ENCODE measurements at regions not wholly inside any gene's neighbourhood (a gene's known extent, or its start where the extent isn't known, plus 50 kb on each side); places are given as distances from the start of the nearest gene placed in this dataset.
"Not testable (repeated sequence)": the region's sequence is repeated elsewhere in the genome, so short reads cannot be mapped to it uniquely, and the experiment has no call there.

DNA sequence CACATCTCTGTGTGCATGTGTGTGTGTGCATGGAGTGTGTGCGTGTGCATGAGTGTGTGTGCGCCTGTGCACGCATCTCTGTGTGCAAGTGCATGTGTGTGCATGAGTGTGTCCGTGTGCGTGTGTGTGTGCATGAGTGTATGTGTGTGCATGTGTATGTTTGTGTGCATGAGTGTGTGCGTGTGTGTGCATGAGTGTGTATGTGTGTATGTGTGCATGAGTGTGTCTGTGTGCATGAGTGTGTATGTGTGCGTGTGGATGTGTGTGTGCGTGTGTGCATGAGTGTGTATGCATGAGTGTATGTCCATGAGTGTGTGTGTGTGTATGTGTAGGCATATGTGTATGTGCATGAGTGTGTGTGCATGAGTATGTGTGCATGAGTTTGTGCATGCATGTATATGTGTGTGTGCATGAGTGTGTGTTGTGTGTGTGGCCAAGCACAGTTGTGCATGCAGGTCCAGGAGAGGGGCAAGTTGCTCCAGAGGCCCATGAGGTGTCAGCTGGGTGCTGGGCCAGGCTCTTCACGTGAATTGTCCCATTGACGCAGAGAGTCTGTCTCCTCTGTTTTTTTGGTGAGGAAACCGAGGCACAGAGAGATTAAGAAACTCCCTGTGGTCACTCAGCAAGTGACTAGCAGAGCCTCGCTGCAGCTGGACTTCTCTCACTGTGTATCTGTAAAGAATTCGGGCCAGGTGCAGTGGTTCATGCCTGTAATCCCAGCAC, 75.5 kb downstream of the ASB1 start:
- no peak for DNase-seq

DNA sequence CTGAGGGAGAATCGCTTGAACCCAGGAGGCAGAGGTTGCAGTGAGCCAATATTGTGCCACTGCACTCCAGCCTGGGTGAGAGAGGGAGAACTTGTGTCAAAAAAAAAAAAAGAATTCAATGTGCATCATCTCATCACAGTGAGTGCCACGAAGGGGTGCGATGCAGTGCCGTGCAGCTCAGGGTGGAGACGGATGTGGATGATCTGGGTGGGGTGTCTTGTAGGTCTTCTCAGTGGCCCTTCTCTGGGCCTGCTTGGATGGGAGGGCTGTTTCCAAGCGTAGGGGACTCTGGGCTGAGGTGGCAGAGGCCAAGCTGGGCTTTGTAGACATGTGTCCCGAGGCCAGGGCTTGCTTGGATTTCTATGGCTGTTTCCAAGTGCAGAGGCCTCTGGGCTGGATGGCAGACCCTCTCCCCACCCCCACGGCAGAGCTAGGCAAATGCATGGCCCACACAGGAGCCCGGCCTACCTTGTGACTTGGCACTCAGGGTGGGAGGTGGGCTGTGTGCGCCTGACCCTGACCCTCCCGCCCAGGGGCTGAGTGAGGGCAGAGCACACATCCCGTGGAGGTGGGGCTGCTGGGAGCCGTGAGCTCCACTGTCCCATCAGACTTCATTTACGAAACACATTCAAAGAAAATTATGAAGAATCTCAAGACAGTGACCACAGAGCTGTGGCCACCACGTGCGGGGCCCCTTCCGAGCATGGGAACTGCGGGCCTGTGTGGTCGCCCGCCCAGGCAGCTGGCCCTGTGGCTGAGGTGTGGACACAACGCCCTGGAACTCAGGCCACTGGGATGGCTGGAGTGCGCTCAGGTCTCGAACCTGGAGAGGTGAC, 76.4 kb downstream of the ASB1 start:
- no peak for DNase-seq

DNA sequence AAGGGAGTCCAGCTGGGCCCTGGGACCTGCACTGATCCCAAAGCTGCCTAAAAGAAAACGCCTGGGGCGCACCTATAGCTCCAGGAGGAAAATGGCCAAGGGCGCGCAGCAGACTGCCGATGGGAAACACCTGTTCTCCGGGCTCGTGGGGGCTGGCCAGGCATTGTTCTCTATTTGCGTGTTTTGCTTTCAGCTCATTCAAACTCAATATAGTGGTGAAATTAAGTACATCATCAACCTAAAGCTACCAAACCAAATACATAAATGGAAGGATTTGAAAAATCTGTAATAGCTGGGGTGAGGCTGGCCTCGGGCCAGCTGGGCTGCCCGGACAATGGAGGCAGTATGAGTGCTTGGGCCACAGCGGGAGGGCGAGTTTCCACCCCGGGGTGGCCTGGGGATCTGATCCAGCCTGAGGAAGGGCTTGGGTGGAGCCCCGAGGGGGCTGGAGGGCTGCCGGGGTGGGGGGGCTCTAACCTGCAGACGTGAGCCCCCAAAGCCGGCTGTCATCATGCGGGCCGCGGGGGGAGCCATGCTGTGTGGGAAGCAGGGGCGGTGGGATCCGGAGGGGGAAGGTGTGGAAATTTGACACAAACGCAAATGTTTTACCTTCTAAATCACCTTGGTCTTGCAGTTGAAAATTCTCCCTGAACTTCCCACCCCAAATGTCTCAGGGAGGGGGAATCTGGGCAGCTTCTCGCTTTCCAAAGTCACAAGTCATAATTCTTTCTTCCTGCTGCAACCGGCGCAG, 77.6 kb downstream of the ASB1 start:
- no peak for DNase-seq

DNA sequence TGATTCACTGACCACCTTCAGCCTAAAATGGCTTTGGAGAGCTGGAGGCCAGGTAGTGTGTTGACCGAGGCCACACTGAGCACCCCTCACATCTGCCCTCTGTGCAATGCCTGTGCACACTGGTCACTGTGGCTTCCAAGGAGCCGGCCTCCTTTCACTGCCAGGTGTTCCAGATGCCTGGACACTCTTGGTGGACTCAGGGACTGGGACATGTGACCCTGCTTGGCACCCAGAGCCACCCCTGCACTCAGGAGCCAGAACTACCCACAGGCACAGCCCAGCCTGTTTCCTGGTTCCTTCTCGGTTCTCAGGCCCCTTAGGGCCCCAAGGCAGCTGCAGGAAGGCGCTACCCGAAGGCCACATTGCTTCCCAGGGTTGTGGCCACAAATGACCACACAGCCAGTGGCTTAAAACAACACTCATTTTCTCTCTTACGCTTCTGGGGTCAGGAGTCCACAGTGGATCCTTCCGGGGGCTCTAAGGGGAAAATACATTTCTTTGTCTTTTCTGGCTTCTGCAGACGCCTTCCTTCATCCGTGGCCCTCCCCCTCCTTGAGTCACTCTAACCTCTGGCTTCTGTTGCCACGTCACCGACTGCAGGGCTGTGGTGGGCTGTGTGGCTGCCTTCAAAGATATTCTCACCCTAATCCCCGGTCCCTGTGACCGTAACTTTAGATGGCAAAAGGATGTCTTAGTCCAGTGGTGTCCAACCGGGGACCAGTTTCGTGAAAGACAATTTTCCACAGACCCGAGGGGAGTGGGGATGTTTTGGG, 78.6 kb downstream of the ASB1 start:
- no peak for DNase-seq

DNA sequence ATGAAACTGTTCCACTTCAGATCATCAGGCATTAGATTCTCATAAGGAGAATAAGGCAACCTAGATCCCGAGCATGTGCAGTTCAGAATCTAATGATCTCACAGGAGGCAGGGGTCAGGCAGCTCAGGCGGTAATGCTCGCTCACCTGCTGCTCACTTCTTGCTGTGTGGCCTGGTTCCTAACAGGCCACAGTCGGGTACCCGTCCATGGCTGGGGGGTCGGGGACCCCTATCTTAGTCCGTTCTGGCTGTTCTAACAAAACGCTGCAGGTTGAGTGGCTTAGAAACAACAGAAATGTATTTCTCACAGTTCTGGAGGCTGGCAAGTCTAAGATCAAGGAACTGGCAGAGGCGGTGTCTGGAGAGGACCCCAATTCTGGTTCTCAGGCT, 79.2 kb downstream of the ASB1 start:
- DNase-seq: no peak

DNA sequence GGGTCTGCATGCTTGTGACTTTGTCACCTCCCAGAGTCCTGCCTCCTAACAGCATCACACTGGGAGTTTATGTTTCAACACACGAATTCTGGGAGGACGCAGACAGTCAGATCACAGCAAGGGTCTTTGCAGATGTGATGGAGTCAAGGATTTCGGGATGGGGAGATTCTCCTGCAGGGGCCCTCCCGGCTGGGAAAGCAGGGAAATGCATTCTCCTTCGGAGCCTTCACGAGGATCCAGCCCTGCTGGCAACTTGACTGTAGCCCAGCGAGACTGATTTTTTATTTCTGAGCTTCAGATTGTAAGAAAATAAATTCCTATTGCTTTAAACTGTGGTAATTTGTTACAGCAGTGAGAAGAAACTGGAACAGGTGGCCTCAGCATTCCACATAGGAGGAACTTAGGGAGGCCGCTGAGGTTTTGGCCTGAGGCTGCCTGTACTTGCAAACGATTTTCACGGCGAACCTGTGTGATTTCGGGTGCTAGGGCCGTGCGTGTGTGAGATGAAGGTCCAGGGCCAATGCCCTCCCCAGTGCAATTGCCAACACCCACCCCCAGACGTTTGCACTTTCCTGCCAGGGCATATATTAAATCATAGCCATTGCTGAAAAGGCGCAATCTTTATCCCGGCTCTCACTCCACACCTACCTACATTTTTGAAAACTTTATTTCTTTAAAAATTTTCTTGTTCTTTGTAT, 79.8 kb downstream of the ASB1 start:
- no peak for DNase-seq

DNA sequence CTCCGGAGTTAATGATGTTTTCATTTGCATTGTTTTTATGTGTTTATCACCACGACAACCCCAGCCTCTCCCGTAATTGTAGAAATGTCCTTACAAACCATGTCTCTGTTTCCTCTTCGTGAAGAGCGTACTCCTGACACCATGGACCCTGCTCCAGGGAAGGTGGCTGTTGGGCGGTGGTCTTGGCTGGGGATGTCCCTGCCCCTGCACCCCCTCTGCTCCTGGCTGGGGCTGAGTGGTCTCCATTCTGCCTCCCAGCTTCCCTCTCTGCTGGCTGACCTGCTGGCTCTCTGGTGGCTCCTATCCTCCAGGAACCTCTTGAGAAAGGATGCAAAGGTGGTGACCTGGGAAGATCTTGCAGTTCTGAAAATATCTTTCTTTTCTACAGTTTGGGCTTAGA, 81.1 kb downstream of the ASB1 start:
- no peak for DNase-seq

DNA sequence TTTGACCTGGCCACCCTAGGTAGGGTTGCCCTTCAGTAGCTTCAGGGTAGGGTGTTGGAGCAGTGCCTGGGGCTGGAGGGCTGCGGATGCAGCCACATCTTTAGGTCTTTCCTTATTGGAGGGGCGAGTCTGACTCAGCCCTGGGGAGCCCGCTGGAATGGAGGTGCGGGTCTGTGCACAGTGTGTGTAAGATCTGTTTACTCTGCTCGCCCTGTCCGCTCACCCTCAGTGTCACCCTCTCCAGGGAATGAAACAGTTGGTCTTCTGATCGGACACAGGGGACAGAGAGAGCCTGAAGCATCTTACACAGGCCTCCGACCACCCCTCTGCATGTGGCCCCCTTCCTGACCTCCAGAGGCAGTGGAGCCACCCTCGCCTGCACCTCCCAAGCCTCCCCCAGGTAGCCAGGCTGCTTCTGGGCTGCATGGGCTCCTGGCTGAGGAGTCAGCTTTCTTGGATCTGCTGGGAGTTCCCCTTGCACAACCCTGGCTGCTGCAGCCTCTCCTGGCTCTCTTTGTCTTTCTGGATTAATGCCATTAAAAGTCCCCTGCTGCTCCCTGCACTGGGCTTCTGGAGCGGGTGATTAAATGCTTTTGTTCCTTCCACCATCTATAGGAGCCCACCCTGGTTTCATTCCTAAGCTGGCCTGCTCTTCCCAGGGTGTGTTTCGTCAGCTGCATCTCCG, 82.6 kb downstream of the ASB1 start:
- DNase-seq: no peak

DNA sequence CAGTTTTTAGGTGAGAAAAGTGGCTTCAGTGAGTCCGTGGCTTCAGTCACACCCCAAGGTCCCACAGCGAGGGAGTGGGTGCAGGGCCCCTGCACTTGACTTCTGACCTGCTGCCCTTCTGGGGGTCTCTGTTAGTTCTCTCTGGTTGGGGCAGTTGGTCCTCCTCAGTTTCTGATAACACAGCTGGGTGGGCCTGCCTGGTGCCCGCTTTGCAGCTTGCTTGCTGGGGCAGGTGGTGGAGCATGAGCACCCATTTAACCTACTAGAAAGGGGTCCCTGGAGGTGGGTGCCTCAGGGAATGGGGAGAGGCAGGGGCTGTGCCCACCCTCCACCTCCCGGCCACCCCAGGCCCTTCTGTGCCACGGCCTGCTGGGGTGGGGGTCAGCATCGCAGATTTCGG, 83.2 kb downstream of the ASB1 start:
- no peak for DNase-seq

DNA sequence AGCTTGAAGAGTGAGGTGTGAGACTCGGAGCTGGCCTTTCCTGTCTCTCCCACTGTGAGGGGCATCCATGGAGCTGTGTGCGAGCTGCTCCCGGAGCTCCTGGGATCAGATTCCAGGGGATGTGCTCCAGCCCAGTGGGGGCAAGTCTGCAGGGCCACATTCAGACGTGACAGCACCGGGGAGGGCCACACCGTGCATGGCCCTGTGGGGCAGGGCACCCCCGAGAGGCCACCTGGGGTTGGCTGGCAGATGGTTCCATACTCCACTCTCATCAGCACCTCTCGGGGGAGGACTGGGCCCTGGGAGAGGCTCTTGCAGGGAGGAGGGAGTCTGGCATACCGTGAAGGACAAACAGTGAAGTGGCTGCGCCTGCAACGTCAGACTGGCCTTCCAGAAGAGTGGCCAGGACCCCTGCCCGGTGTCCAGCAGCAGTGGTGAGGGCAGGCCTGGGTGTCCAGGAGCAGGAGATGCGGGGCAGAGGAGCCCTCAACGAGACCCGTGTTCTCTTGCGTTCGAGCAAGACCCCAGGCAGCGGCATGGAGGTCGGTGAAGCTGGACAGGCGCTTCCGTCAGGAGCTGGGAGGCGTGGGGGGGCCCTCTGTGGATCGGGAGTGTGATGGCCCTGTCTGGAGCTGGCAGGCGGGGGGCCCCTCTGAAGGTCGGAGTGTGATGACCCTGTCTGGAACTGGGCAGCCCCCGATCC, 84.3 kb downstream of the ASB1 start:
- DNase-seq: no peak

DNA sequence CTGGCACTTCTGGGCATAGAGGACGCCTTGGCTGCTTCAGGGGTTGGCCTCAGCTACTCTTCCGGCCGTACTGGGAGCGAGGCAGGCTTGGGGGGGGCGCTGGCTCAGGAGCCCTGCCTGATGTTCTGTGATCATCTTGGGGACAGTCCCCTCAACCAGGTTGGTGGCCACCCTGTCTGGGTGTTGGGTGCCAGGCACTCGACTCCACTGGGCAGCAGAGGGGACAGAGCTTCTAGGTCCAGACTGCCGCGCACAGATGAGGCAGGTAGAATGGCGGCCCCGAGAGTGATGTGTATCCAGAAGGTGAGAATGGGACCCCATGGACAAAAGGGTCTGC, 84.9 kb downstream of the ASB1 start:
- DNase-seq: no peak

DNA sequence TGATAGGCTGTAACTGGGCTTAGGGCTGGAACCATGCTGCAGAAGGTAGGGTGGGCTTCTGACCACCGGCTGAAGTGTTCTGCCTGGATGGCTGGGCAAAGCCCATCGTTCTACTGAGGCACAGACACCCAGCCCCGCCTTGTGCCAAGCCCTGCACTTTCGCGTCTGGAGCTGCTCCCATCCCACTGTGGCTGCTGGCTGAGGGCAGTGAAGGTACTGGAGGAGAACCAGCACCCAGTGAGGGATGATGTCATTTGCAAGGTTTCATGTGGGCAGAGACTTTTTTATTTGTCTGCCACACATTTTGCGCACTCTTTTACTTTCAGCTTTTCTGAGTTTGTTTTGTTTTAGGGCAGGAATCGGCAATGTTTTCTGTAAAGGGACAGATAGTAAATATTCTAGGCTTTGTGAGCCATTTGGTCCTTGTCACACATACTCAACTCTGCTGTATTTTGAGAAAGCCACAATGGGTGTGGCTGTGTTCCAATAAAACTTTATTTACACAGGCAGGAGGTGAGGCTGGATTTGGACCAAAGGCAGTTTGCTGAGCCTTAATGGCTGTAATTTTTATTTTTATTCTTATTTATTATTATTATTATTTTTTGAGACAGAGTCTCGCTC, 85.6 kb downstream of the ASB1 start:
- DNase-seq: no peak

DNA sequence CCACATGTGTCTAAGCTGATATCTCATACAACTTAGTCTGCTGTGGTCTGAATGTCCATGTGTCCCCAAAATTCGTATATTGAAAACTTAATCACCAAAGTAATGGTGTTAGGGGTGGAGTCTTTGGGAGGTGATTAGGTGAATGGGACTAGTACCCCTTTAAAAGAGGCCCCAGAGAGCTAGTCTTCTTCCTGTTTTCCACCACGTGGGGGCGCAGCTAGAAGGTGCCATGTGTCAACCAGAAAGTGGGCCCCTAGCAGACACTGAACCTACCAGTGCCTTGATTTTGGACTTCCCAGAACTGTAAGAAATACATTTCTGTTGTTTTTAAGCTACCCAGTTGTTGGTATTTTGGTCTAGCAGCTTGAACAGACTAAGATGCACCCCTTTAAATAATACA, 86.6 kb downstream of the ASB1 start:
- no peak for DNase-seq

DNA sequence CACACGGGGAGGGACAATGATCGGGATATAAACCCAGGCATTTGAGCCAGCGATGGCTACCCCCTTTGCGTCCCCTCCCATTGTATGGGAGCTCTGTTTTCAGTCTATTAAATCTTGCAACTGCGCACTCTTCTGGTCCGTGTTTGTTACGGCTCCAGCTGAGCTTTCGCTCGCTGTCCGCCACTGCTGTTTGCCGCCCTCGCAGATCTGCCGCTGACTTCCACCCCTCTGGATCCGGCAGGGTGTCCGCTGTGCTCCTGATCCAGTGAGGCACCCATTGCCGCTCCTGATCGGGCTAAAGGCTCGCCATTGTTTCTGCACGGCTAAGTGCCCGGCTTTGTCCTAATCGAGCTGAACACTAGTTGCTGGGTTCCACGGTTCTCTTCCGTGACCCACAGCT, 87.3 kb downstream of the ASB1 start:
- not testable (repeated sequence) for DNase-seq

DNA sequence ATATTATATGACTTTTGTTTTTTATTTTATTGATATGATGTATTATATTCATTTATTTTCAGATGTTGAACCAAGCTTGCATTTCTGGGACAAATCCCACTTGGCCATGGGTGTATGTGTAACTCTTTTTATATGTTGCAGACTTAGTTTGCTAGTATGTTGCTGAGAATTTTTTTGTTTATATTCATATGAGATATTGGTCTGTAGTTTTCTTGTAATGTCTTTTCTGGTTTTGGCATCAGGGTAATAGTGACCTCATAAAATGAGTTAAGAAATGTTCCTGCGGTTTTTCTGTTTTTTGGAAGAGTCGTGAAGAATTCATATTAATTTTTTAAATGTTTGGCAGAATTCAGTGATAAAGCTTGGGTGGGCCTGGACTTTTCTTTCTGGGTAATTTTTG, 88.7 kb downstream of the ASB1 start:
- no peak for DNase-seq

DNA sequence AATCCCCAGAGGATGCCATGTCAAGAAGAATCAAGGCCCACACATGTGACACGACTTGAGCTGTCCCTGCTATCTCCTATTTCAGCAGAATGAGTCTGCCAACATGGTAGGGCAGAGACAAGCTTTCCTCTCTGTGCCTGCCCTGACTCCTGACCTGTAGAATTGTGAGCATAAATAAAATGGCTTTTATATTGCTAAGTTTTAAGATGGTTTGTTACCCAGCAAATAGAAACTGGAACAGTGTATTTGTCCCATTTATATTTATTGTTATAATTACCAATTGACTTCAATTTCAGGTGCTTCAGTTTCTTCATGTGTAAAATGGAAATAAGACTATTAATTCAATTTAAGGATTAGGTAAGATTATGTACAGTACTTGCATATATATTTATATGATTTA, 90.5 kb downstream of the ASB1 start:
- no peak for DNase-seq

DNA sequence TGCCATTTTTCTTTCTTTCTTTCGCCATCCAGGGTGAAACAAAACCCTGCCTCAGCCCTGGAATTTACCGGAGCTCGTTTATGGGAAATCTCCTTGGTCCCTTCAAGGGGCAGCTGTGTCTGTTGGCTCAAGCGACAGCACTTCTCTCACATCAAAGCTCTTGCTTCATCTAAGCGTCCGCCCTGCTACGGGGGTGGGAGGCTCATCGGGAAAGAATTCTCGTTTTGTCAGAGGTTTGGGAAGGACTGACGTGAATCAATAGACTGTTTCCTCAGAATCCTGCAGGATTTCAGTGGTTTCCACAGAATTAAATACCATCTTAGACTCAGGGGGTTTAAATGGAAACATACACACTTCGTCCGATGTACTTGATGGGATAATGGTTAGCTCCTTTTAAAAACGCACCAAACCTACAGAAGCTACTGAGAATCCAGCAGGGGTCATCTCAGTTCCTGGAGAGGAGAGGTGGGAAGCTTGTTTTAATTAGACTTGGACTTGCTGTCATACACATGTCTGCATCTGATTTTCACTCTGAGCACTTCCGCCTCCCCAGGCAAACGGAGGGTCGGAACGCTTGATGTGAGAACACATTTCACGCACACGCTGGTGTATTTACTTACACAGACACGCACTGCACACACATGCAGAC, 91.6 kb downstream of the ASB1 start:
- no peak for DNase-seq

DNA sequence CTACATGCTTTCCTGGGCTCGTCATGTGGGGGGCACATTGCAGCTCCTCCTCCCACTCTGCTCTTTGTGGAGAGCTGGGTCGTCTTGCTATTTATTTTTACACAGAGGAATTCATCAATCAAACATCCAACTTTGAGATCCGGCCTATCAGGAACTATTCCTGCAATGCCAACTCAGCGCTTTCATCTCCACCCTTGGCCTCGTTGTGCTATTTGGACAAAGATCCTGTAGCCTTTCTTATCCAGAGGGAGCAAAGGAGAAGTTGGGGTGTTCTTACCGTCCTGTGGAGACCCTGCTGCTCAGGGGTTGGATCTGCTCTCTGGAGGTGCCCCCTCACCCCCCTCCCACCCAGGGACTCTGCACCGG, 92.1 kb downstream of the ASB1 start:
- no peak for DNase-seq

DNA sequence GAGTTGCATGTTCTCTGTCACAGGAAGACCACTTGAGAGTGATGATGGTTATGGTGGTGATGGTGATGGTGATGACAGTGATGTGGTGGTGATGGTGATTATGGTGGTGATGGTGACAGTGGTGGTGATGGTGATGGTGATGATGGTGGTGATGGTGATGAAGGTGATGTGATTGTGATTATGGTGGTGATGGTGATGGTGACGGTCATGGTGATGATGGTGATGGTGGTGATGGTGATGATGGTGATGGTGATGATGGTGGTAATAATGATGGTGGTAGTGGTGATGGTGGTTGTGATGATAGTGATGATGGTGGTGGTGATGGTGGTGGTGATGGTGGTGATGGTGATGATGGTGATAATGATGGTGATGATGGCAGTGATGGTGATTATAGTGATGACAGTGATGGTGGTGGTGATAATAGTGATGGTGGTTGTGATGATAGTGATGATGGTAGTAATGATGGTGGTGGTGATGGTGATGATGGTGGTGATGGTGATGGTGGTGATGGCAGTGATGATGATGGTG, 93.7 kb downstream of the ASB1 start:
- DNase-seq: no peak

DNA sequence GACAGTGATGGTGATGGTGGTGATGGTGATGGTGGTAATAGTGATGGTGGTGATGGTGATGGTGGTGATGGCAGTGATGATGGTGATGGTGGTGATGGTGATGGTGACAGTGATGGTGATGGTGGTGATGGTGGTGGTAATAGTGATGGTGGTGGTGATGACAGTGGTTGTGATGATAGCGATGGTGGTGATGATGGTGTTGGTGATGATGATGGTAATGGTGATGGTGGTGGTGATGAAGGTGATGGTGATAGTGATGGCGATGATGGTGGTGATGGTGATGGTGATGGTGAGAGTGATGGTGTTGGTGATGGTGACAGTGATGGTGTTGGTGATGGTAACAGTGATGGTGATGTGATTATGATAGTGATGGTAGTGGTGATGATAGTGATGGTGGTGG, 94.3 kb downstream of the ASB1 start:
- DNase-seq: no peak
